ENCODE measurements at regions not wholly inside any gene's neighbourhood (a gene's known extent, or its start where the extent isn't known, plus 50 kb on each side); places are given as distances from the start of the nearest gene placed in this dataset.

DNA sequence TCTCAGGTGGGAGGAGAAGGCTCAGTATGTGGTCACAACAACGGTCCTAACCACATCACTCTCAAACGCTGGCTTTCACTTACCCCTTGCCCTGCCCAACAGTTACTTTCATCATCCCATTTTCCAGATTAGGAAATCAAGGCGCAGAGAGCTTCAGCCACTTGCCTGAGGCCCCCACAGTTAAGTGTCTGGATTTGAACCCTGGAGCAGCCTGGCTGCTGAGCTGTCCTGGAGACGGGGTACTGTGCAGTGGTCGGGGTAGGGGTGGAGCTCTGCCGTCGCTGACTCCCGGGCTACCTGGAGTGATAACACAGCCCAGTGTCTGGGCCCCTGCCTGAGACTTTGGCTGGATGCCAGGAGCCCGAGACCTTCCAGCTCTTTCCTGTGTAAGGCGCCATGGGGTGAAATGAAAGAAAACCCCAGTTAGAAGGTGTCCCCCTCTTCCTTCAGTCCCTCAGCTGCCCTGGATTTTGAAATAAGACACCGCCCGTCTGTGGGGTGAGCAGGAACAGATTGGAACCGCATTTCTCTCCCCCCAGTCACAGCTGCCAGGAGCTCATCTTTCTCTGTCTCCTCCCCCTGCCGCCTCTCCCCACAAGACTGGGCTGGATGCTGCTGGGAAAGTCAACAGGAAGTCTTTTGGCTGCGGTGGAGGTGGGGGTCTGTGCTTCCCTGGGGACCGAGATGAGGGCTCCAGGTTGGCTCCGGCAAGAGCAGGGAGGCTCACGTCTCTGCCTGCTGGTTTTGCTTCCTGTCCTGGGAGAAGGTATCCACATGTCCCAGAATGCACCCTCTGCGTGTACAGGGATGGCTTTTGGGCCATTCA lies 280.2 kb downstream of the SEC14L1 start:
- Mint-ChIP-seq H3K4me3 (peak overlapping the region; percentile 67), H3K36me3 (ENCODE audit: low read depth) (no peaks in the 10 kb centered on the region), H3K4me1 (peaks cover 74% of the 10 kb centered on the region), H3K27me3 (ENCODE audit: low read depth, poor library complexity) (no peaks in the 10 kb centered on the region), H3K9me3 (no peaks in the 10 kb centered on the region), H3K27ac (peak overlapping the region; percentile 98)
- DNase-seq, result peak; percentile 69
- TF ChIP-seq, protein P1, sequence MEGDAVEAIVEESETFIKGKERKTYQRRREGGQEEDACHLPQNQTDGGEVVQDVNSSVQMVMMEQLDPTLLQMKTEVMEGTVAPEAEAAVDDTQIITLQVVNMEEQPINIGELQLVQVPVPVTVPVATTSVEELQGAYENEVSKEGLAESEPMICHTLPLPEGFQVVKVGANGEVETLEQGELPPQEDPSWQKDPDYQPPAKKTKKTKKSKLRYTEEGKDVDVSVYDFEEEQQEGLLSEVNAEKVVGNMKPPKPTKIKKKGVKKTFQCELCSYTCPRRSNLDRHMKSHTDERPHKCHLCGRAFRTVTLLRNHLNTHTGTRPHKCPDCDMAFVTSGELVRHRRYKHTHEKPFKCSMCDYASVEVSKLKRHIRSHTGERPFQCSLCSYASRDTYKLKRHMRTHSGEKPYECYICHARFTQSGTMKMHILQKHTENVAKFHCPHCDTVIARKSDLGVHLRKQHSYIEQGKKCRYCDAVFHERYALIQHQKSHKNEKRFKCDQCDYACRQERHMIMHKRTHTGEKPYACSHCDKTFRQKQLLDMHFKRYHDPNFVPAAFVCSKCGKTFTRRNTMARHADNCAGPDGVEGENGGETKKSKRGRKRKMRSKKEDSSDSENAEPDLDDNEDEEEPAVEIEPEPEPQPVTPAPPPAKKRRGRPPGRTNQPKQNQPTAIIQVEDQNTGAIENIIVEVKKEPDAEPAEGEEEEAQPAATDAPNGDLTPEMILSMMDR (IDR thresholded peaks at IDR 0.05), result no peak

DNA sequence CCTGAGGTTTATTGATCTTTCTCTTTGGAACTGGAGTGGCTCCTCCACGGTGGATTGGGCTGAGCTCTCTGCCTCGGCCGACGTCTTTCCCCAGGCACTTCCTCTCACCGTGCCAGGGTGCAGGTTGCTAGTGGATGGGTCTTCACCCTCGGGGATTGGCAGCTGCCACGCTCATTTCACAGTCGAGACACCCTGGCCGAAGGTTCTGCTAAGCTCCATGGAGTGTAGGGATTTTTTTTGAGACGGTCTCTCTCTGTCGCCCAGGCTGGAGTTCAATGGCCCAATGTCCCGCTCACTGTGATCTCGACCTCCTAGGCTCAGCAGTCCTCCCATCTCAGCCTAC lies 280.8 kb downstream of the SEC14L1 start:
- peaks cover 80% of the 10 kb centered on the region for H3K4me1 Mint-ChIP-seq
- peak overlapping the region; percentile 67 for H3K4me3 Mint-ChIP-seq
- TF ChIP-seq, protein P1 (IDR thresholded peaks at IDR 0.05), result no peak

DNA sequence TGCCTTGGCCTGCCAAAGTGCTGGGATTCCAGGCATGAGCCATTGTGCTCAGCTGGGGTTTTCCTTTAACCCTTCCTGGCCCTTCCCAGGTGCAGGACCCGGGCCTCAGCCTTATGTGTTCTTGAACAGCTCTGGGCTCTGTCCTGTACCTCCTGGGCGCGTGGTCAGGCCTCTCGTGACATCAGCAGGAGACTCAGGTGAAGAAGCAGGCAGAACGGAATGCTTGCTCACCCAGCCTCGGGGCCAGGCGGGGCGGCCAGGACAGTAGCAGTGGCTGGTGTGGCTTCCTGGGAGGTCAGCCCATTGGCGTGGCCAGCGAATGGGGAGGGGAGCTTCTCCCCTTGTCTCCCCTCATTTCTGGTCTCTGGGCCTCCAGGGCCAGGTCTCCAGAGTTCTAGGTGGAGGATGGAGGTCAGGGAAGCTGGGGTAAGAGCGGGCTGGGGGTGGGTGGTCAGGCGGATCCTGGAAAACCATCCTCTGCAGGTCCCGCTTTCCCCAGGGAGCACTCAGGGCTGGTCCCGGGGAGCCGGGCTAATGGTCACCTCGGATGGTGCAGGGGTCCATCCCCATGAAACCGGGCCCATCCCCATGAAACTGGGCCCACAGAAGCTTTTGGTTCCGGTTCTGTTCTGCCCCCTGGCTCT lies 281.5 kb downstream of the SEC14L1 start:
- Mint-ChIP-seq H3K9me3 (no peaks in the 10 kb centered on the region), H3K27ac (peak overlapping the region; percentile 69), H3K27me3 (ENCODE audit: low read depth, poor library complexity) (no peaks in the 10 kb centered on the region), H3K4me3 (no peak overlapping the region), H3K4me1 (peaks cover 83% of the 10 kb centered on the region), H3K36me3 (ENCODE audit: low read depth) (no peaks in the 10 kb centered on the region)
- TF ChIP-seq, protein P1 (IDR thresholded peaks at IDR 0.05), result no peak
- DNase-seq, result no peak

More for the DNA sequence above, 280.8 kb downstream of the SEC14L1 start:
- H3K9me3 Mint-ChIP-seq, result no peaks in the 10 kb centered on the region
- no peak for DNase-seq
- H3K27me3 Mint-ChIP-seq (ENCODE audit: low read depth, poor library complexity), result no peaks in the 10 kb centered on the region
- H3K27ac Mint-ChIP-seq, result peak overlapping the region; percentile 98
- H3K36me3 Mint-ChIP-seq (ENCODE audit: low read depth), result no peaks in the 10 kb centered on the region

DNA sequence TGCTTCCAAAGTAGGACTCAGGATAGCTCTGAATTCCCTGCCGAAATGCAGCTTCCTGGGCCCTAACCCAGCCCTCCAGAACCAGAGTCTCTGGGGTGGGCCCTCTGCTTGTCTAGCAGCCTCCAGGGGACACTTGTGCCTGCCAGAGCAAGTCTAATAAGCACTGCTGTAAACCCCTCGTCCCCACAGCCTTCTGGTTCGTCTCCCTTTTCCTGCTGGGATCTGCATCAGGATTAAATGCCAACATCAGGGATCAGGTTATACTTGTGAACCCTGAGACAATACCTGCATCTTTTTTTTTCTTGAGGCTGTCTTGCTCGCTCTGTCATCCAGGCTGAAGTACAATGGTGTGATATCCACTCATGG lies 282.0 kb downstream of the SEC14L1 start:
- H3K4me1 Mint-ChIP-seq, result peaks cover 85% of the 10 kb centered on the region
- no peaks in the 10 kb centered on the region for H3K27me3 Mint-ChIP-seq (ENCODE audit: low read depth, poor library complexity)
- TF ChIP-seq, protein P1 (IDR thresholded peaks at IDR 0.05), result no peak
- H3K4me3 Mint-ChIP-seq, result peak overlapping the region; percentile 49
- no peaks in the 10 kb centered on the region for H3K36me3 Mint-ChIP-seq (ENCODE audit: low read depth)
- H3K9me3 Mint-ChIP-seq, result no peaks in the 10 kb centered on the region
- no peak overlapping the region for H3K27ac Mint-ChIP-seq
- no peak for DNase-seq

DNA sequence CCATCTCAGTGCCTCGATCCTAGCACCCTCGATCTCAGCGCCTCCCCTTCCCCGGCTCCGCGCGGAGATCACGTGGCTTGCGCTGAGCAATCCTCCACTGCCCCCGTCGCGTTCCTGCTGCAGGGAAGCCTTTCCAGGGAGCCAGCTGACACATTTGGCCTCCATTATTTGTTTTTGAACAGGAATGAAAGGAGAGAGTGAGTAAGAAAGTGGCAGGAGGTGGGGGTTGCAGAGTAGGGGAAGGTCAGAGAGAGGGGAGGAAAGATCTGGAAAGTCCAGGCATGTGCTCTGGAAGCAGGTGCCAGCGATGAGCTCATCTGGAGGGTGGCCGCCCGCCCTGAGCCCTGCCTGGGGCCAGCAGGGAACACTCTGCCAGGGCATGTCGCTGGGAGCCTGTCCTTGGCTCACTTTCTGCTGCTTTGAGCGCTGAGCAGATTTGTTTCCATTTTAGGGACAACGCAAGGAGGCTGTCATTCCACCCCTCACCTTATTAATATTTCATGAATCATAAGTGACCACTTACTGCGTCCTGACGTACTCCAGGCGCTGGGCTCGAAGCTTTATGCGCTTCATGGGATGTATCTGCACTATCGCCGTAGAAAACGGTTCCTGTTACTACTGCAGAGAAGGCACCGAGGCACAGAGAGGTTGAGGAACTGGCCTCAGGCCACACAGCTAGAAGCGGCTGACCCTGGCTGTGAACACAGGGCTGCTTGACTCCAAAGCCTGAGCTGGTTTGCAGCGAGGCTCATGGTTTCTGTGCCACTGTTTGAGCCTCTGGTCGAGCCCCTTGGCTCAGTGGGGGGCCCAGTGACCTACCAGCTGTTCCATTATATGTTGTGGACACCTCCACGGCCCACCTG lies 283.1 kb downstream of the SEC14L1 start:
- no peaks in the 10 kb centered on the region for H3K9me3 Mint-ChIP-seq
- H3K27ac Mint-ChIP-seq, result peak overlapping the region; percentile 88
- TF ChIP-seq, protein P1 (IDR thresholded peaks at IDR 0.05), result no peak
- no peak overlapping the region for H3K4me3 Mint-ChIP-seq
- no peaks in the 10 kb centered on the region for H3K27me3 Mint-ChIP-seq (ENCODE audit: low read depth, poor library complexity)
- DNase-seq, result no peak
- peaks cover 88% of the 10 kb centered on the region for H3K4me1 Mint-ChIP-seq
- no peaks in the 10 kb centered on the region for H3K36me3 Mint-ChIP-seq (ENCODE audit: low read depth)
